NCI-H526 treated with DMSO at 0.1 percent for 48 hours (cell line): ENCODE measurements at regions not wholly inside any gene's neighbourhood (a gene's known extent, or its start where the extent isn't known, plus 50 kb on each side); places are given as distances from the start of the nearest gene placed in this dataset.
"Not testable (repeated sequence)": the region's sequence is repeated elsewhere in the genome, so short reads cannot be mapped to it uniquely, and the experiment has no call there.

Experiments
- DNase-seq: peaks from one replicate; lab custom pipeline; 2025; lab: John Stamatoyannopoulos, UW

- no peak for DNase-seq
Observed at GRCh38 chr4:128758314-128758922, 51.1 kb upstream of the JADE1 start.

- DNase-seq: no peak
Observed at GRCh38 chr4:128757712-128758111, 51.8 kb upstream of the JADE1 start.

DNA sequence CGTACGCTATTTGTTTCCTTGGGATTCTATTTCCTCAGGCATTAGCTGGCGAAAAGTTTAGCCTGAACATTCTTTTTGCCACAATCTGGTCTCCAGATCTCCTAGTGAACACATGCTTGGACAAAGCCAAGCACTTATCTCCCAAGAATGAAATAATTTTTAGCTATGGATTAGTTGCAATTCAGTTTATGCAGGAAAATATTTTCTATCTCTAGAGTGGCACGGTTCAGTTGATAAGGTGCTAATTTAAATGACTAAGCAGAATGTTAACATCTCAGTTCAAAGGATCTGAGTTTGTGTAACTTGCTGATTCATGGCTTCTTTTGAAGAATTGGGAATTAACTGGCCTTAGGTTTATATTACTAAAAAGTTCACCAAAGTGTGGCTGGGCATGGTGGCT, 58.1 kb upstream of the JADE1 start:
- no peak for DNase-seq

DNA sequence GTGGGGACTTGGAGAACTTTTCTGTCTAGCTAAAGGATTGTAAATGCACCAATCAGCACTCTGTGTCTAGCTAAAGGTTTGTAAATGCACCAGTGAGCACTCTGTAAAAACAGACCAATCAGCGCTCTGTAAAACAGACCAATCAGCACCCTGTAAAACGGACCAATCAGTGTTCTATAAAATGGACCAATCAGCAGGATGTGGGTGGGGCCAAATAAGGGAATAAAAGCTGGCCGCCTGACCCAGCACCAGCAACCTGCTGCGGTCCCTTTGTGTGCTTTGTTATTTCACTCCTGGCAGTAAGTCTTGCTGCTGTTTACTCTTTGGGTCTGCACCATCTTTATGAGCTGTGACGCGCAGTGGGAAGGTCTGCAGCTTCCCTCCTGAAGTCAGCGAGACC, 67.8 kb upstream of the JADE1 start:
- DNase-seq: not testable (repeated sequence)

GRCh38 chr4:128737098-128737513, 72.4 kb upstream of the JADE1 start:
- DNase-seq: no peak

- no peak for DNase-seq
Observed at GRCh38 chr4:128735714-128736113, 73.8 kb upstream of the JADE1 start.

GRCh38 chr4:128728190-128728589, 81.3 kb upstream of the JADE1 start:
- no peak for DNase-seq

DNA sequence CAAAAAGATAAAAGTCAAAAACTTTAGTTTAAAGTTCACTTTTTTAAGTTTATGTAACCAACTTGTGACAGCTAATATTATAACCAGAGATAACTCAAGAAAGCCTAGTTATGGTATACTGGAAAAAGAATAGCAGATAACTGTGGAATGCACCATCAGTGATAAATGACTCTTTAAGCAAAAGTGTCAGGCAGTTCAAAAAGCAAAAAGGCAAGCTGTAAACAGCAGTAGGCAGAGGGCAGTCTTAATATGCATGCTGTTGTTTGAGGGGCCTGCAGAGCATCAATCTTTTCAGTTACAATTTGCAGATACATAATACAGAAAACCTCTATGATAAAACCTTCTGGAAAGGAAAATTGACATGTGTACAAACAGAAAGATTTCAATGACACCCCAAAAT, 81.8 kb upstream of the JADE1 start:
- DNase-seq: no peak

DNA sequence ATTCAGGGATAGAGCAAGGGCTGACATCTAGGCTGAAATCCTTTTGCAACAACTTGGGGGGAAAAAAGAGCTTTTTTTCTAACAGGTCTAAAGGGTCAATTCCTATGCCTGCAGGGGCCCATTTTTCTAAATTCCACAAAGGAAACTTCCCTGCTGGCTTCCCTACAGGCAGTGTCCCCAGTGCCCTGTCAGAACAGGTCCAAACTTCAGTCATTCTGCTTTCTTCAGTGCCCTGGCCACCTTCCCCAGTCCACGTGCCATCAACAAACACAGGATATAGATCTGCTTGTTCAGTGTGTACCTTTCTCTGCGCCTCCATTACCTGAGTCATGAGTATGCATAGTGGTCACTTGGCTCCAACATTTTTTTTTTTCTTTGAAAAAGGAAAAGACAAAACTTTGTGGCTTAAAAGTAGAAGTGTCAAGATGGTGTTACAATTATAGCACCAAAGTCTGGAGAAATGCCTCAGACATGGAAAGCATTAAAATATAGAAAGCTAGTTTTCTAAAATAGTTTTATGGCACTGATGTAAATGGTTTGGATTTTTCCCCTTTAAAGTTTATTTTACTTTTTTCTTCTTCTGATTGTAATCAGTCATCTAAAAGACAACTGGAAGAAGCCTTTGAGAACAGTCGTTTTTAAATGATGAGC, 84.0 kb upstream of the JADE1 start:
- DNase-seq: no peak

DNA sequence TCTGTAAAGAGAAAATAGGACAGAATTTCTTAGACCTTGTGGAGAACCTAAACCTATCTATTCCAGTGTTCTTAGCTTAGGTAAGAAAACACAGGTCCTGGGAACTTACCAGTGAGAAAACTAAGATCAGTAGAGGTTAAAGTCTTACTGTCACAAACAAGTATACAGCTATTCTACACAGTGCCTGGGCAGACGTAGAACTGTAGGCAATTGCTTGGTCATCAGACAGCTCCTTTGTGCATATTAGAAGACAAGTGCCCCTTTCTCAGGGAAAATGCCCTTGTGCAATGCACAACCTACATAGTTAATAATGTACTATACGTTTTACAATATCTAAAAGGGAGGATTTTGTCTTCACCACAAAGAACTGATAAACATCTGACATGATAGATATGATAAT, 86.6 kb upstream of the JADE1 start:
- no peak for DNase-seq

- DNase-seq: no peak
Observed at GRCh38 chr4:128721896-128722295, 87.6 kb upstream of the JADE1 start.

DNA sequence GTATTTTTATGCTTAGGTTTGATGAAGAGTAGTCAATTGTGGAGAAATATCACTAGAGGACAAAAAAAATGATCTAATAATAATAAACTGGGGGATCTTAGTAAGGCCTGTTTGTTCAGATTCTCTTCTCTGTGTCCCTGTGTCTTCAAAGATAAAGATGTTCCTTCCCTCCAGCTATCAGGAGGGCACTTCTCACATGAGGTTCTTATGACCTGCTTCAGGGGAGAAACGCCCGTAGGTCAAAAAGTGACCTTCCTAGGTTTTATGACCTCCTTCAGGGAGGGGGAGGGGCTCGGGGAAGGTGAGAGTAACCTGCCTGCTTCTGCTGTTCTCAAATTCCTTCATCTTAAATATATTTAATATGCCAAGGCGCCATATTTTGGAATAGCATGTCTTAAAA, 89.2 kb upstream of the JADE1 start:
- DNase-seq: no peak

- DNase-seq: no peak
Observed at GRCh38 chr4:128718768-128719167, 90.7 kb upstream of the JADE1 start.

DNA sequence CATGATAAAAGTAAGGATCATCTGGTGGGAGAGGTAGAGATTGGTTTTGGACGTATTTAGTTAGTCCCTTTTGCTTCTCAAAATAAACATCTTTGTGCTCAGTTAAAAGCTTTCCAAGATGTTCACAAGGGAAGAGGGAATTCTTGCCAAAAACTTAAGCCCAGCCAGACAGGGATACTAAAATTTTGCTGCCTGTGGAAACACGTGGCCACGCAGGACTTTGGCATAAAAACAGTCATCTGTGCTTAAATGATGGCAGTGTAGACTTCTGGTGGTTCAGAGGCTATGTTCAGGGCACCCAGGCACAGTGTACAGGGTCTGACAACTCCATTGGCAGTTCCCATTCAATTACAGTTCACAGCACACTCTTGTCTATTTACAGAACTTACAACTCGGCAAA, 93.2 kb upstream of the JADE1 start:
- DNase-seq: no peak

DNA sequence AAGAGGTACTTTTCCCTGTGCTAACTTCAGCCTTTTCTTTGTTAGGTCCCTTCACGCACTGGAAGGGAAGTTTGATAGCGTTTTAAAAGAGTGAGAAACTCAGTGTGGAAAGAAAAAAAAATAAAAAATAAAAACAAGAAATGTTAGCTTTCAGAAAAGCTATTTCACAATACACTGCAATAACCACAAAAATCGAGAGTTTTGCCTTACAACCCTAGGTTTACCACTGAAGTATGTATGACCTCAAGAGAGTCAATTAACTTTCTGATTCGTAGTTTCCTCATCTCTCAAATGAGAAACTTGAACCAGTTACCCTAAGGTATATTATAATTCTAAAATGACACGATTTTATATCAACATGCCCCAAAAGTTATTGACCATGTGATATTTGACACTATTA, 93.9 kb upstream of the JADE1 start:
- no peak for DNase-seq

DNA sequence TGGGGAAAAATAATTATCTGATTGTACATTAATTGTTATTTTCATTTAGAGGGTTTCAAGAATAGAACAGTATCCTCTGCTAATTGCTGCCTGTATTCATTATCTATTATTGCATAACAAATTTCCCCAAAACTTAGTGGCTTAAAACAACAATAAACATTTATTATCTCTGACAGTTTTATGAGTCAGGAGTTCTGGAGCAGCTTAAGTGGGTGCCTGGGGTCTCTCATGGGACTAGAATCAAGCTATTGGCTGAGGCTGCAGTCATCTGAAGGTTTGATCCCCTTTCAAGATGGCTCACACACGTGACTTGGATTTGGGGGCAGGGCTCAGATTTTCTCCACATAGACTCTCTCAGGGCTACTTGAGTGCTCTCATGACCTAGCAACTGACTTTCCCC, 98.1 kb upstream of the JADE1 start:
- no peak for DNase-seq

- no peak for DNase-seq
Observed at GRCh38 chr4:128709268-128709667, 100.2 kb upstream of the JADE1 start.

- DNase-seq: no peak
Observed at GRCh38 chr4:128707864-128708263, 101.6 kb upstream of the JADE1 start.

- DNase-seq: no peak
Observed at GRCh38 chr4:128703948-128704347, 105.6 kb upstream of the JADE1 start.

- no peak for DNase-seq
Observed at GRCh38 chr4:128700659-128701350, 108.7 kb upstream of the JADE1 start.

GRCh38 chr4:128698386-128698785, 111.1 kb upstream of the JADE1 start:
- no peak for DNase-seq

GRCh38 chr4:128697323-128697722, 112.2 kb upstream of the JADE1 start:
- DNase-seq: no peak

DNA sequence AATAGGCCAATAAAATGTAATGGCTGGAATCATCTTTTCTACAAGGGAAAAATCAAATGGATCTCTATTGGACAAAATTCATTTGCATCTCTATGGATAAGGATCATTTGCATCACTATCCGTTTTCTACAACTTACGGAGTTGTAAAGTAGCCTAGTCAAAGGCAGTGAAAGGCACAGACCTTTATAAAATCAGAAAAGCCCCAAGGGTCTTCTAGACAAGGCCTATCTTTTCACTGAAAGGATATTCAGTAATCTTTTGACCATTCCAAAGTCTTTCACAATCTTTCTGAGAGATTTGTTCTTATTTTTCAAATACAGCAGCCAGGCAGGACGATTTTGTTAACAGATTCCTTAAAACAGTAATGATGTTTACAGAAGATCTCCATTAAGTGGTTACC, 119.5 kb upstream of the JADE1 start:
- no peak for DNase-seq
